Activated CD4-positive, alpha-beta T cell treated with anti-CD3 and anti-CD28 coated beads for 36 hours (primary cell): ENCODE measurements at regions not wholly inside any gene's neighbourhood (a gene's known extent, or its start where the extent isn't known, plus 50 kb on each side); places are given as distances from the start of the nearest gene placed in this dataset.
"Not testable (repeated sequence)": the region's sequence is repeated elsewhere in the genome, so short reads cannot be mapped to it uniquely, and the experiment has no call there.

ENCODE experiments used
- ATAC-seq: fragments of 200-7000 bp; cut with Tn5 transposase; one replicate; pipeline ENCODE4 v1.10.0; 2021; ENCODE audit warnings: mild to moderate bottlenecking, moderate library complexity
- CTCF ChIA-PET: fragments of 350-600 bp; sonication (Branson Sonifier 250); formaldehyde crosslinking; loops from one replicate; lab custom pipeline; 2021; ENCODE audit warnings: antibody characterized with exemption; lab: Charles Lee
- POLR2A ChIA-PET: fragments of 350-600 bp; sonication (Branson Sonifier 250); formaldehyde crosslinking; loops from one replicate; lab custom pipeline; 2021; ENCODE audit warnings: antibody characterized with exemption, inconsistent platforms; lab: Charles Lee
- DNase-seq: peaks from one replicate; pipeline ENCODE4 v3.0.0-alpha.2; 2020
- H3K27ac Mint-ChIP-seq: one replicate; pipeline ENCODE4 v1.8.0; 2021; ENCODE audit warnings: mixed read lengths
- H3K27me3 Mint-ChIP-seq: one replicate; pipeline ENCODE4 v1.8.0; 2021; ENCODE audit warnings: mixed read lengths
- H3K36me3 Mint-ChIP-seq: one replicate; pipeline ENCODE4 v1.8.0; 2021; ENCODE audit warnings: low read depth, mixed read lengths
- H3K4me1 Mint-ChIP-seq: one replicate; pipeline ENCODE4 v1.8.0; 2021; ENCODE audit warnings: mixed read lengths
- H3K4me3 Mint-ChIP-seq: one replicate; pipeline ENCODE4 v1.8.0; 2021; ENCODE audit warnings: mild to moderate bottlenecking, moderate library complexity, mixed read lengths
- H3K9me3 Mint-ChIP-seq: one replicate; pipeline ENCODE4 v1.8.0; 2021; ENCODE audit warnings: low read depth, mixed read lengths
- intact Hi-C, 2 experiments: fragments of 100-400 bp; cut with DNase I in 1 of 2; cut with micrococcal nuclease in 1 of 2; formaldehyde crosslinking; loops; one replicate each; pipeline versions ENCODE4 v1.14.2 to v1.15.1; 2022 to 2024; cut with DNase I, micrococcal nuclease

DNA sequence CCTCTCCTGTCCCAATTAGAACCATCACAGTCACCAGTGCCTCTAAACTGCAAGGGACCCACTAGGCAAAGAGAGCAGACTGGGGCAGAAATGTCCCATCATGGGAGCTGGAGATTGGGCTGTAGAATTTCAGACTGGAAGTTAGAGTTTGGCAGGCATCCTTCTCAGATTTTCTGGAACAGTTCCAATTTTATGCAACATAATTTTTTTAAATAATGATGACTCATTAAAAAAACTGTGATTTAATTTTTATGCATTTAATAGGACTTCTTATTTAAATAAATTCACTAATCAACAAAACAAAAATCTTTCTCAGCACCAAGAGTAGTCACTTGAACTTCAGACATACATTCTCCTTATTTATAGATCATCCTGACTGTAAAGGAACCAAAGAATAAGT, 84.6 kb upstream of the SLC7A14 start:
- Mint-ChIP-seq H3K27ac (no peak overlapping the region), H3K9me3 (no peaks in the 10 kb centered on the region), H3K27me3 (peaks cover 11% of the 10 kb centered on the region), H3K4me3 (no peak overlapping the region), H3K36me3 (no peaks in the 10 kb centered on the region), H3K4me1 (no peaks in the 10 kb centered on the region)
- ChIA-PET CTCF (no interaction called here), POLR2A (no interaction called here)
- ATAC-seq (no peak), DNase-seq (no peak)
- intact Hi-C loops: no loop called here

DNA sequence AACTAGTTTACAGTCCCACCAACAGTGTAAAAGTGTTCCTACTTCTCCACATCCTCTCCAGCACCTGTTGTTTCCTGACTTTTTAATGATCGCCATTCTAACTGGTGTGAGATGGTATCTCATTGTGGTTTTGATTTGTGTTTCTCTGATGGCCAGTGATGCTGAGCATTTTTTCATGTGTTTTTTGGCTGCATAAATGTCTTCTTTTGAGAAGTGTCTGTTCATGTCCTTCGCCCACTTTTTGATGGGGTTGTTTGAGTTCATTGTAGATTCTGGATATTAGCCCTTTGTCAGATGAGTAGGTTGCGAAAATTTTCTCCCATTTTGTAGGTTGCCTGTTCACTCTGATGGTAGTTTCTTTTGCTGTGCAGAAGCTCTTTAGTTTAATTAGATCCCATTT, 77.1 kb upstream of the SLC7A14 start:
- H3K4me3 Mint-ChIP-seq, H3K36me3 Mint-ChIP-seq, DNase-seq, H3K9me3 Mint-ChIP-seq, H3K27ac Mint-ChIP-seq, H3K4me1 Mint-ChIP-seq, ATAC-seq, H3K27me3 Mint-ChIP-seq, CTCF ChIA-PET, intact Hi-C loops, POLR2A ChIA-PET: not testable (repeated sequence)

DNA sequence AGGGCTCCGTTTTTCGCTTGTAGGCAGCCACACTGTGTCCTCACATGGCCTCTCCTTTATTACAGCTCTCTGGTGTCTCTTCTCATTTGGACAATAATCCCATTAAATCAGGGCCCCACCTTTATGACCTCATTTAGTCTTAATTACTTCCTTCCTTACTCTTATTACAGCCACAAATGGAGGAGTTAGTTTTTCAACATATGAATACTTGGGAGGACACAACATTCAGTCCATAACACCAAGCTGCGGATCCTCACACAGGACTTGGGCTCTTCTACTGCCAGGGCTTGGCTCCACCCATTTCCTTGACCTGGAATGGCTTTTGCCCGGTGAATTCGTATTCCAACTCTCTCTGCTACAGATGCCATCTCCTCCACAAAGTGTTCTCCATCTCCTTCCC, 74.3 kb upstream of the SLC7A14 start:
- no peak for DNase-seq
- no peak overlapping the region for H3K27ac Mint-ChIP-seq
- no peaks in the 10 kb centered on the region for H3K4me1 Mint-ChIP-seq
- H3K27me3 Mint-ChIP-seq: peaks cover 4% of the 10 kb centered on the region
- H3K4me3 Mint-ChIP-seq: no peak overlapping the region
- H3K9me3 Mint-ChIP-seq: no peaks in the 10 kb centered on the region
- no peak for ATAC-seq
- ChIA-PET POLR2A (no interaction called here), CTCF (interaction anchor here (0.7 kb wide), 1 partner anchor 38 kb away, joined by 4 read pairs; no protein-coding TSS in a partner anchor)
- no peaks in the 10 kb centered on the region for H3K36me3 Mint-ChIP-seq
- intact Hi-C loops: no loop called here

DNA sequence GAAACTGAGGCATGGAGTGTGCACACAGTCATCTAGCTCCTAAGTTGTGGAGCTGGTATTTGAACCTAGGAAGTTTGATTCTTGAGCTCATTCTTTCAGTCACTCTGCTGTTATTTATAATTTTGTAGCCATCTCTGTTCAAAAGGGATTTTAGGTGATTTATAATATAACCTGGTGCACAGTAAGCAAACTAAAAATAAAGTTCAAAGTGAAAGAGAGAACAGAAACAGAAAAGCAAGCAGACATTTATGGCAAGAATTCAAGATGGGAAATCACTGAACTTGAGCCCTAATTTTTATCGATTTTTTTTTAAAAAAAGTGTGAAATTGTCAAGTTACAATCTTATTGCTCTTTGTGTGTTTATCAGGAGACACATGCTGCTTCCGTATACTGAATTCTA, 71.4 kb upstream of the SLC7A14 start:
- Mint-ChIP-seq H3K27me3 (peaks cover 10% of the 10 kb centered on the region), H3K4me1 (no peaks in the 10 kb centered on the region), H3K9me3 (no peaks in the 10 kb centered on the region), H3K27ac (no peak overlapping the region), H3K36me3 (no peaks in the 10 kb centered on the region), H3K4me3 (no peak overlapping the region)
- ChIA-PET CTCF (interaction anchor here (0.5 kb wide), 2 partner anchors 39 to 73 kb away, joined by 3 read pairs; no protein-coding TSS in a partner anchor), POLR2A (no interaction called here)
- ATAC-seq: no peak
- intact Hi-C loops: no loop called here
- no peak for DNase-seq

DNA sequence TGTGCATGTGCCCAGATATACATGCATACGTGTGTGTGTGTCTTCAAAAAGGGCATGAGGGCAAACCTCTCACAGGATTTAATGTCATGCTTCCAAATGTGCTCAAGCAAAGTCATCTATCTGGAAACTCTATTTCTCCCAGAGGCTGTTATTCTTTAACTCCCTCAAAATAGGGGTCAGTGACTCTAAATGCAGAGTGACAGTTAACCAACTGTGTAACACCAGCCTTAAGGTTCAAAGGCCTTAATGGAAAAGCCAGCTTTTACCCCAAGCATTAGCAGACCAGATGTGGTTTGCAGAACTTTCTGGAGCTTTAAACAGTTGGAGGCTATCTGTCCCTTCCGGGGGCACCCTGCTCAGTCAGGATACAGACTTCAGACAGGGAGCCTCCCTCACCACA, 70.4 kb upstream of the SLC7A14 start:
- Mint-ChIP-seq H3K4me3 (no peak overlapping the region), H3K36me3 (no peaks in the 10 kb centered on the region), H3K27me3 (peaks cover 17% of the 10 kb centered on the region), H3K4me1 (no peaks in the 10 kb centered on the region), H3K27ac (no peak overlapping the region), H3K9me3 (no peaks in the 10 kb centered on the region)
- ATAC-seq (no peak), DNase-seq (no peak)
- CTCF ChIA-PET: no interaction called here
- intact Hi-C loops: no loop called here
- POLR2A ChIA-PET: no interaction called here

DNA sequence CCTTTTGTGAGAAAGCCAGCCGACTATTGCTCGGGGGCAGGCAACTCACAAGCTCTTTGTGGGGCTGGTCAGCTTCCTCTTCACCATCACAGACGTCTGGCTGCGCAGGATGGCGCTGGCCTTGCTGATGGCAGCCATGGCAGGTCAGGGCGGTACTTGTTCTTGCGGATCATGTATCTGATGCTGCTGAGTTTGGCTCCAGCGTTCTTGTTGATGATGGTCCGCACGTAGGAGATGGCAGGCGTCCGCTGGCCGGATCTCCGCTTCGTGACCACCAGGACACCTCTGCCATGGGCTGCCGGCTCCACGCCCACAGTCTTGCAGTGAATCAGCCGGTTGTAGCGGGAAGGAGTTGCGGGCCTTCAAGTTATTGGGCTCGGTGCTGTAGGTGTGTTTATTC, 67.9 kb upstream of the SLC7A14 start:
- DNase-seq (no peak), ATAC-seq (no peak)
- ChIA-PET CTCF (no interaction called here), POLR2A (no interaction called here)
- no peaks in the 10 kb centered on the region for H3K9me3 Mint-ChIP-seq
- intact Hi-C loops: no loop called here
- H3K4me1 Mint-ChIP-seq: no peaks in the 10 kb centered on the region
- no peak overlapping the region for H3K4me3 Mint-ChIP-seq
- H3K27me3 Mint-ChIP-seq: peaks cover 26% of the 10 kb centered on the region
- H3K27ac Mint-ChIP-seq: no peak overlapping the region
- no peaks in the 10 kb centered on the region for H3K36me3 Mint-ChIP-seq

DNA sequence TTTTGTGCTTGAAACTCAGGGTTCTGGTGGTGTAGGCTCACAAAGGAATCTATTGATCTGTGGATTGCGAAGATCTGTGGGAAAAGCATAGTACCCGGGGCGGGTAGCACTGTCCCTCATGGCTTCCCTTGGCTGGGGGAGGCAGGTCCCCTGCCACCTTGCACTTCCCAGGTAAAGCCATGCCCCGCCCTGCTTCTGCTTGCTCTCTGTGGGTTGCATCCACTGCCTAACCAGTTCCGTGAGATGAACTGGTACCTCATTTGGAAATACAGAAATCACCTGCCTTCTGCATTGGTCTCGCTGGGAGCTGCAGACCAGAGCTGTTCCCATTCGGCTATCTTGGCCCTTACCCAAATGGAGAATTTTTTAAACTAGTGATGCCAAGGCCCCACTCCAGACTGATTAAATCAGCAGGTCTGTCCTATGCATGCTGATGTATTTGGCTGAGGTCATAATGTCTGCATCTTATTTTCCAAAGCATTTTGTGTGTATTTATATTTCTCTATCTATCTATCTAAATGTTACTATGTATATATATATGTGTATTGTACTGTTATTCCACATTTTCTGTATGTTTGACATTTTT, 65.5 kb upstream of the SLC7A14 start:
- Mint-ChIP-seq H3K4me1 (no peaks in the 10 kb centered on the region), H3K9me3 (no peaks in the 10 kb centered on the region), H3K27ac (no peak overlapping the region), H3K36me3 (no peaks in the 10 kb centered on the region), H3K4me3 (no peak overlapping the region), H3K27me3 (peaks cover 25% of the 10 kb centered on the region)
- ChIA-PET POLR2A (no interaction called here), CTCF (no interaction called here)
- ATAC-seq: no peak
- DNase-seq: no peak
- intact Hi-C loops: no loop called here

DNA sequence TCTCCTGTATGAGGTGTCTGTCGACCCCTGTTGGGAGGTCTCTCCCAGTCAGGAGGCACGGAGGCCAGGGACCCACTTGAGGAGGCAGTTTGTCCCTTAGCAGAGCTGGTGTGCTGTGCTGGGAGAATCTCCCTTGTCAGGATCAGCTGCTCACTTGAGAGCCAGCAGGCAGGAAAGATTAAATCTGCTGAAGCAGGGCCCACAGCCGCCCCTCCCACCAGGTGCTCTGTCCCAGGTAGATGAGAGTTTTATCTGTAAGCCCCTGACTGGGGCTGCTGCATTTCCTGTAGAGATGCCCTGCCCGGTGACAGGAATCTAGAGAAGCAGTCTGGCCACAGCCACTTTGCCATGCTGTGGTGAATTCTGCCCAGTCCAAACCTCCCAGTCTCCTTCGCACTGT, 64.7 kb upstream of the SLC7A14 start:
- CTCF ChIA-PET: interaction anchor here (0.6 kb wide), 1 partner anchor 1341 kb away, joined by 3 read pairs; no protein-coding TSS in a partner anchor
- intact Hi-C loops, DNase-seq, ATAC-seq, H3K27ac Mint-ChIP-seq, H3K9me3 Mint-ChIP-seq, H3K4me3 Mint-ChIP-seq, POLR2A ChIA-PET, H3K36me3 Mint-ChIP-seq, H3K4me1 Mint-ChIP-seq: not testable (repeated sequence)
- peaks cover 28% of the 10 kb centered on the region for H3K27me3 Mint-ChIP-seq

DNA sequence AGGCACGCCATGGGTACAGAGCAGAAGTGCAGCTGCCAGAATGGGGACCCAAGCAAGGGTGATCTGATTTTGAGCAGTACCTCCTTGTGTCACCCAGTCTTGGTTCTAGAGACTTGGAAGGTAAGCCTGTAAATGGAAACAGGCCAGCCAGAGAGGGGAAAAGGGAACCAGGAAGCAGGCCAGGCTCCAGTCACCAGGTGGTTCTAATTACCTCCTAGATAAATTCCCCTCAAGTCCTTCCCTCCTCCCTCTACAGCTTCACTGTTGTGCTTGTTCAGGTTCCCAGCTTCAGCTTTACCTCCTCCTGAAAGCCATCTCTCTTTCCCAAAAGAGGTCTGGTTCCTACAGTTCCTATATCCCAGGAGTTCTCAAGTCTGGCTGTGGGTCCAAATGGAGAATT, 58.8 kb upstream of the SLC7A14 start:
- ATAC-seq: no peak
- no peaks in the 10 kb centered on the region for H3K4me1 Mint-ChIP-seq
- H3K36me3 Mint-ChIP-seq: no peaks in the 10 kb centered on the region
- peaks cover 1% of the 10 kb centered on the region for H3K9me3 Mint-ChIP-seq
- H3K4me3 Mint-ChIP-seq: no peak overlapping the region
- ChIA-PET POLR2A (no interaction called here), CTCF (no interaction called here)
- DNase-seq: no peak
- peaks cover 12% of the 10 kb centered on the region for H3K27me3 Mint-ChIP-seq
- intact Hi-C loops: no loop called here
- no peak overlapping the region for H3K27ac Mint-ChIP-seq

DNA sequence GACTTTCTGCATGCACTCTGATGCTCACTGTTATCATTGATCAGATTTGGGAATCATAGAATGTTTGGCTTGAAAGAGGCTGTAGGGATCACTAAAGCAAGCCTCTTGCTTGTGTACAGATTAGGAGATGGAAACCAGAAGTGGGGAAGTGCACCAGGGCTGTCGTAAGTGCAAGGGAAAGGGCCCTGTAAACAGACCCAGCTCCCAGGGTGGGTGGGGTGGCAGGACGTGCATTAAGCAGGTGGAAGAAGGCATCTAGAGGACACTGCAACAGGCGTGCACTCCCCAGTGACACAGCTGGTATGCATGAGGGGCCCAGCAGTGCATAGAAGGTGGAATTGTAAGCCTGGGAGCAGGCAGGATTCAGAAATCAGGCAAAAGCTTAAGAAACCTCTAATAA, 58.0 kb upstream of the SLC7A14 start:
- CTCF ChIA-PET: interaction anchor here (0.9 kb wide), 1 partner anchor 52 kb away, joined by 3 read pairs; no protein-coding TSS in a partner anchor
- Mint-ChIP-seq H3K27me3 (peaks cover 9% of the 10 kb centered on the region), H3K4me1 (no peaks in the 10 kb centered on the region), H3K36me3 (no peaks in the 10 kb centered on the region), H3K4me3 (no peak overlapping the region), H3K27ac (no peak overlapping the region), H3K9me3 (peaks cover 1% of the 10 kb centered on the region)
- ATAC-seq (no peak), DNase-seq (no peak)
- POLR2A ChIA-PET: no interaction called here
- intact Hi-C loops: no loop called here

DNA sequence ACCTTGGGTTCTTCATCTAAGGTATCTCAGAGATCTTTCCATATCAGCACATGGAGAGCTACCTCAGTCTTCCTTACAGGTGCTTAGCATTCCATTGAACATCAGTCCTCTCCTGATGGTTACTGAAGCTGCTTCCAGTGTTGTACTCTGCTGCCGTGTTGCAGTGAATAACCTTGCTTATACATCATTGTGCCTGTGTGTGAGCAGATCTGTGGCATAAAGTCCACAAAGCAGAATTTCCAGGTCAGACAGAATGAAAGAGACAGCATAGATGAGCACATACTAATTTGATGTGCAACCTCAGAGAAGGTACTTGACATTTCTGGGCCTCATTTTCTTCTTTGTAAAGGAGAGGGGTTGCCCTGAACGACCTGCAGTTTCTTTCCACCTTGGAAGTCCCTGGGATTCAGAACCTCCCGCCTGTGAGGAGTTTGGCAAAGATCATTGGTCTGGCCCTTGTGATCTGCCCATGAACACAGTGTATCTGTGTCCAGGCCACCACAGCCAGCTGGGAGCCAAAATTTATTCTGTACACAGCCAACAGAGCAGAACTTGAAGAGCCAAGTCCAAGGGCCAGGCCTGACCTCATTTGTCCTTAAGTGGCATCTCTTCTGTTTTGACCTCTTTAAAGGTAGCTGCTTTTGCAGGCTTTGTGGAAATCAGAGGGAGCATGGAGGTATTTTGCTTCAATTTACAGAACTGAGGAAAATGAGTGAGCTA, 57.2 kb upstream of the SLC7A14 start:
- CTCF ChIA-PET: interaction anchor here (0.9 kb wide), 1 partner anchor 53 kb away, joined by 3 read pairs; no protein-coding TSS in a partner anchor

DNA sequence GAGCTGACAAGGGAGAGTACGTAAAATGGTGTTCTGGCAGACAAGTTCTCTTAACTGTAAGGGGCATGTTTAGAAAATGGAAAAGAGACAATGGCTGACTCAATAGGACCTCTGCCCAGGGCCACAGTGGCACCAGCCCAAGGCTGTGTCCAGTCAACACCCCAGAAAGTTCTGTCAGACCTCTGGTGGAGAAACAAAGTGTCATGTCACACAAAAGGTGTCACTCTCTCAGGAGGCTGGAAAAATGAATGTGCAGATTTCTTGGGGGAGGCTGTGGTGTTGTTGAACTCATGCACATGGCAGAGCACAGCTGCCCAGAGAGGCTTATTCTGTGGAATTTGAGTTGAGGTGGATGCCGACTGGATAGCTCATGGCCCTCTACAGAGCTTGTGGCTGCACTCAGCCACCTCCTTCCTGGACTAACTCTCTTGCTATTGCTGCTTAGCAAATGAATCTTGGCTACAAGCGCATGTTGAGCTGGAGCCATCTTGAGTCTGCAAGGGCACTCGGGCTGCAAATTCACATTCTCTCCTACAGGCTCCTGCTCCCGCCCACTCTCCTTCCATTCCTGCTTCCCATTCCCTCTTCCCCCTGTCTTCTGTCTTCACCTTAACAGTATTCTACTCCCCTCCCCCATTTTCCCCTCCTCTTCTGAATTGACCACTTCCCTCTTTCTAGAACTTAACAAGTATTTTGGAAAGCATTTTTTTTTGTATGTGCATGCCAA, 55.8 kb upstream of the SLC7A14 start:
- H3K36me3 Mint-ChIP-seq: no peaks in the 10 kb centered on the region
- ChIA-PET CTCF (no interaction called here), POLR2A (no interaction called here)
- peaks cover 1% of the 10 kb centered on the region for H3K9me3 Mint-ChIP-seq
- H3K27ac Mint-ChIP-seq: no peak overlapping the region
- no peak for ATAC-seq
- DNase-seq: no peak
- no peaks in the 10 kb centered on the region for H3K4me1 Mint-ChIP-seq
- no peak overlapping the region for H3K4me3 Mint-ChIP-seq
- peaks cover 7% of the 10 kb centered on the region for H3K27me3 Mint-ChIP-seq
- intact Hi-C loops: no loop called here

More for the DNA sequence above, 57.2 kb upstream of the SLC7A14 start:
- POLR2A ChIA-PET: no interaction called here
- no peak overlapping the region for H3K4me3 Mint-ChIP-seq
- intact Hi-C loops: no loop called here
- H3K27ac Mint-ChIP-seq: no peak overlapping the region
- no peaks in the 10 kb centered on the region for H3K4me1 Mint-ChIP-seq
- peaks cover 8% of the 10 kb centered on the region for H3K27me3 Mint-ChIP-seq
- no peaks in the 10 kb centered on the region for H3K36me3 Mint-ChIP-seq
- DNase-seq (no peak), ATAC-seq (no peak)
- peaks cover 1% of the 10 kb centered on the region for H3K9me3 Mint-ChIP-seq
